ENCODE measurements at regions not wholly inside any gene's neighbourhood (a gene's known extent, or its start where the extent isn't known, plus 50 kb on each side); places are given as distances from the start of the nearest gene placed in this dataset.
"Not testable (repeated sequence)": the region's sequence is repeated elsewhere in the genome, so short reads cannot be mapped to it uniquely, and the experiment has no call there.

GRCh38 chr5:96492459-96493047 lies 59.5 kb upstream of the PCSK1 start:
- no peaks in the 10 kb centered on the region for H3K9me3 Mint-ChIP-seq (ENCODE audit: unreplicated experiment)
- no peak for TF ChIP-seq CTCF (IDR thresholded peaks at IDR 0.05; ENCODE audit: insufficient read depth in 1 of 2, low read depth in 1 of 2, low read length in 1 of 2, severe bottlenecking in 1 of 2, unreplicated experiment in 1 of 2)
- H3K4me1 ChIP-seq: no peaks in the 10 kb centered on the region
- no peaks in the 10 kb centered on the region for H3K36me3 Mint-ChIP-seq (ENCODE audit: insufficient read depth, unreplicated experiment)
- no TSS peak for BruUV-seq (replicated peaks)
- ChIA-PET POLR2A (no interaction called here), CTCF (no interaction called here)
- H3K4me1 Mint-ChIP-seq (ENCODE audit: low read depth, unreplicated experiment): no peaks in the 10 kb centered on the region
- intact Hi-C loops (cut with micrococcal nuclease; ENCODE audit: unreplicated experiment): no loop called here
- no peaks in the 10 kb centered on the region for H3K9me3 ChIP-seq
- no peak overlapping the region for H3K4me3 Mint-ChIP-seq (ENCODE audit: unreplicated experiment)
- no peak for DNase-seq
- H3K27ac Mint-ChIP-seq (ENCODE audit: unreplicated experiment): no peak overlapping the region
- H3K36me3 ChIP-seq (ENCODE audit: control insufficient read depth, insufficient read depth, low read length): no peaks in the 10 kb centered on the region
- H3K4me3 ChIP-seq (ENCODE audit: low read depth, low read length): no peak overlapping the region
- H3K27me3 ChIP-seq (replicated peaks; ENCODE audit: control insufficient read depth, insufficient read depth, low read length): no peaks in the 10 kb centered on the region
- peaks cover 12% of the 10 kb centered on the region for H3K27me3 Mint-ChIP-seq (ENCODE audit: insufficient read depth, unreplicated experiment)

- POLR2A ChIA-PET: no interaction called here
- no peak for DNase-seq
- no peaks in the 10 kb centered on the region for H3K9me3 Mint-ChIP-seq (ENCODE audit: unreplicated experiment)
- no TSS peak for BruUV-seq (replicated peaks)
- no peaks in the 10 kb centered on the region for H3K9me3 ChIP-seq
- no peaks in the 10 kb centered on the region for H3K4me1 ChIP-seq
- no peaks in the 10 kb centered on the region for H3K27me3 ChIP-seq (replicated peaks; ENCODE audit: control insufficient read depth, insufficient read depth, low read length)
- H3K27me3 Mint-ChIP-seq (ENCODE audit: insufficient read depth, unreplicated experiment): peaks cover 11% of the 10 kb centered on the region
- intact Hi-C loops (cut with micrococcal nuclease; ENCODE audit: unreplicated experiment): no loop called here
- no peaks in the 10 kb centered on the region for H3K36me3 Mint-ChIP-seq (ENCODE audit: insufficient read depth, unreplicated experiment)
- H3K4me3 Mint-ChIP-seq (ENCODE audit: unreplicated experiment): no peak overlapping the region
- no peaks in the 10 kb centered on the region for H3K36me3 ChIP-seq (ENCODE audit: control insufficient read depth, insufficient read depth, low read length)
- CTCF ChIA-PET: no interaction called here
- TF ChIP-seq CTCF (IDR thresholded peaks at IDR 0.05; ENCODE audit: insufficient read depth in 1 of 2, low read depth in 1 of 2, low read length in 1 of 2, severe bottlenecking in 1 of 2, unreplicated experiment in 1 of 2): no peak
- no peak overlapping the region for H3K27ac Mint-ChIP-seq (ENCODE audit: unreplicated experiment)
- H3K4me1 Mint-ChIP-seq (ENCODE audit: low read depth, unreplicated experiment): no peaks in the 10 kb centered on the region
- H3K4me3 ChIP-seq (ENCODE audit: low read depth, low read length): no peak overlapping the region
Observed at GRCh38 chr5:96493219-96493790, 60.3 kb upstream of the PCSK1 start.

GRCh38 chr5:96495412-96495811 lies 62.4 kb upstream of the PCSK1 start:
- H3K9me3 ChIP-seq; H3K4me1 ChIP-seq; H3K36me3 ChIP-seq (ENCODE audit: control insufficient read depth, insufficient read depth, low read length); H3K27ac Mint-ChIP-seq (ENCODE audit: unreplicated experiment); CTCF ChIA-PET; H3K27me3 Mint-ChIP-seq (ENCODE audit: insufficient read depth, unreplicated experiment); BruUV-seq (replicated peaks); DNase-seq; H3K27me3 ChIP-seq (replicated peaks; ENCODE audit: control insufficient read depth, insufficient read depth, low read length); H3K4me1 Mint-ChIP-seq (ENCODE audit: low read depth, unreplicated experiment); H3K36me3 Mint-ChIP-seq (ENCODE audit: insufficient read depth, unreplicated experiment); H3K4me3 Mint-ChIP-seq (ENCODE audit: unreplicated experiment); H3K4me3 ChIP-seq (ENCODE audit: low read depth, low read length); intact Hi-C loops (cut with micrococcal nuclease; ENCODE audit: unreplicated experiment); POLR2A ChIA-PET; H3K9me3 Mint-ChIP-seq (ENCODE audit: unreplicated experiment): not testable (repeated sequence)

- H3K36me3 ChIP-seq (ENCODE audit: control insufficient read depth, insufficient read depth, low read length); H3K4me1 Mint-ChIP-seq (ENCODE audit: low read depth, unreplicated experiment); H3K27me3 Mint-ChIP-seq (ENCODE audit: insufficient read depth, unreplicated experiment); CTCF ChIA-PET; H3K4me3 ChIP-seq (ENCODE audit: low read depth, low read length); H3K9me3 ChIP-seq; intact Hi-C loops (cut with micrococcal nuclease; ENCODE audit: unreplicated experiment); DNase-seq; BruUV-seq (replicated peaks); H3K9me3 Mint-ChIP-seq (ENCODE audit: unreplicated experiment); H3K27me3 ChIP-seq (replicated peaks; ENCODE audit: control insufficient read depth, insufficient read depth, low read length); H3K4me3 Mint-ChIP-seq (ENCODE audit: unreplicated experiment); H3K36me3 Mint-ChIP-seq (ENCODE audit: insufficient read depth, unreplicated experiment); H3K4me1 ChIP-seq; H3K27ac Mint-ChIP-seq (ENCODE audit: unreplicated experiment); POLR2A ChIA-PET: not testable (repeated sequence)
Observed at GRCh38 chr5:96497027-96497426, 64.0 kb upstream of the PCSK1 start.
